Left lung (tissue), 4 donors: ENCODE measurements at regions not wholly inside any gene's neighbourhood (a gene's known extent, or its start where the extent isn't known, plus 50 kb on each side); places are given as distances from the start of the nearest gene placed in this dataset.
"Not testable (repeated sequence)": the region's sequence is repeated elsewhere in the genome, so short reads cannot be mapped to it uniquely, and the experiment has no call there.

Experiments
- ATAC-seq: fragments of 200-7000 bp; cut with Tn5 transposase; one replicate; pipeline ENCODE4 v1.9.1; 2020; ENCODE audit warnings: moderate library complexity
- DNase-seq, 4 donors: peaks; one replicate each; pipeline ENCODE4 v3.0.0-alpha.2; 2013 to 2020
- H3K27ac ChIP-seq, 2 donors: fragments of 200-600 bp; sonication (generic) in 1 of 2; one replicate each; pipeline versions ENCODE4 v1.5.0 to v1.8.0; 2020 to 2021
- H3K27me3 ChIP-seq, 2 donors: fragments of 200-600 bp; sonication (generic) in 1 of 2; one replicate each; pipeline versions ENCODE4 v1.5.0 to v1.8.0; 2020 to 2021
- H3K36me3 ChIP-seq, 2 donors: fragments of 200-600 bp; sonication (generic) in 1 of 2; one replicate each; pipeline versions ENCODE4 v1.5.0 to v1.8.0; 2020 to 2021
- H3K4me1 ChIP-seq, 2 donors: fragments of 200-600 bp; one replicate each; pipeline ENCODE4 v1.8.0; 2021
- H3K4me3 ChIP-seq, 2 donors: fragments of 200-600 bp; sonication (generic) in 1 of 2; one replicate each; pipeline versions ENCODE4 v1.5.0 to v1.8.0; 2020 to 2021; ENCODE audit warnings: mild to moderate bottlenecking in 1 of 2
- H3K9me3 ChIP-seq, 2 donors: fragments of 200-600 bp; sonication (generic) in 1 of 2; one replicate each; pipeline versions ENCODE4 v1.5.0 to v1.8.0; 2020 to 2021
- intact Hi-C, 2 donors: fragments of 100-400 bp; cut with DNase I; formaldehyde crosslinking; loops; one replicate each; pipeline versions ENCODE4 v1.11.2 to v1.14.2; 2022
- TF ChIP-seq, protein P1 (sequence below), 2 donors: fragments of 200-600 bp; sonication (generic) in 1 of 2; IDR thresholded peaks; one replicate each; pipeline versions ENCODE4 v1.5.0 to v1.8.0; 2021; ENCODE audit warnings: antibody characterized with exemption in 2 of 2
- donor health status: DM: no; HTN: yes; CAD: no.
- donor health status: DM: no; HTN: no; CAD: no.

- intact Hi-C loops = no loop called here
- H3K27me3 ChIP-seq = peaks cover 0 to 5% of the 10 kb centered on the region in 2 donors
- no peak overlapping the region for H3K27ac ChIP-seq
- DNase-seq (no peak), ATAC-seq (no peak)
- H3K9me3 ChIP-seq = peaks cover 0 to 6% of the 10 kb centered on the region in 2 donors
- TF ChIP-seq, protein P1, sequence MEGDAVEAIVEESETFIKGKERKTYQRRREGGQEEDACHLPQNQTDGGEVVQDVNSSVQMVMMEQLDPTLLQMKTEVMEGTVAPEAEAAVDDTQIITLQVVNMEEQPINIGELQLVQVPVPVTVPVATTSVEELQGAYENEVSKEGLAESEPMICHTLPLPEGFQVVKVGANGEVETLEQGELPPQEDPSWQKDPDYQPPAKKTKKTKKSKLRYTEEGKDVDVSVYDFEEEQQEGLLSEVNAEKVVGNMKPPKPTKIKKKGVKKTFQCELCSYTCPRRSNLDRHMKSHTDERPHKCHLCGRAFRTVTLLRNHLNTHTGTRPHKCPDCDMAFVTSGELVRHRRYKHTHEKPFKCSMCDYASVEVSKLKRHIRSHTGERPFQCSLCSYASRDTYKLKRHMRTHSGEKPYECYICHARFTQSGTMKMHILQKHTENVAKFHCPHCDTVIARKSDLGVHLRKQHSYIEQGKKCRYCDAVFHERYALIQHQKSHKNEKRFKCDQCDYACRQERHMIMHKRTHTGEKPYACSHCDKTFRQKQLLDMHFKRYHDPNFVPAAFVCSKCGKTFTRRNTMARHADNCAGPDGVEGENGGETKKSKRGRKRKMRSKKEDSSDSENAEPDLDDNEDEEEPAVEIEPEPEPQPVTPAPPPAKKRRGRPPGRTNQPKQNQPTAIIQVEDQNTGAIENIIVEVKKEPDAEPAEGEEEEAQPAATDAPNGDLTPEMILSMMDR (IDR thresholded peaks at IDR 0.05) = no peak
- no peaks in the 10 kb centered on the region for H3K4me1 ChIP-seq
- no peaks in the 10 kb centered on the region for H3K36me3 ChIP-seq
- H3K4me3 ChIP-seq = no peak overlapping the region
These were observed 470.8 kb downstream of the AJAP1 start for GRCh38 chr1:5125208-5125607.

GRCh38 chr1:5120559-5120958, 466.1 kb downstream of the AJAP1 start:
- DNase-seq = no peak
- Histone ChIP-seq H3K36me3 (no peaks in the 10 kb centered on the region), H3K4me3 (no peak overlapping the region), H3K27ac (no peak overlapping the region), H3K9me3 (no peaks in the 10 kb centered on the region), H3K27me3 (no peaks in the 10 kb centered on the region), H3K4me1 (no peaks in the 10 kb centered on the region)
- intact Hi-C loops = no loop called here
- ATAC-seq = no peak
- TF ChIP-seq, protein P1 (IDR thresholded peaks at IDR 0.05) = no peak

DNA sequence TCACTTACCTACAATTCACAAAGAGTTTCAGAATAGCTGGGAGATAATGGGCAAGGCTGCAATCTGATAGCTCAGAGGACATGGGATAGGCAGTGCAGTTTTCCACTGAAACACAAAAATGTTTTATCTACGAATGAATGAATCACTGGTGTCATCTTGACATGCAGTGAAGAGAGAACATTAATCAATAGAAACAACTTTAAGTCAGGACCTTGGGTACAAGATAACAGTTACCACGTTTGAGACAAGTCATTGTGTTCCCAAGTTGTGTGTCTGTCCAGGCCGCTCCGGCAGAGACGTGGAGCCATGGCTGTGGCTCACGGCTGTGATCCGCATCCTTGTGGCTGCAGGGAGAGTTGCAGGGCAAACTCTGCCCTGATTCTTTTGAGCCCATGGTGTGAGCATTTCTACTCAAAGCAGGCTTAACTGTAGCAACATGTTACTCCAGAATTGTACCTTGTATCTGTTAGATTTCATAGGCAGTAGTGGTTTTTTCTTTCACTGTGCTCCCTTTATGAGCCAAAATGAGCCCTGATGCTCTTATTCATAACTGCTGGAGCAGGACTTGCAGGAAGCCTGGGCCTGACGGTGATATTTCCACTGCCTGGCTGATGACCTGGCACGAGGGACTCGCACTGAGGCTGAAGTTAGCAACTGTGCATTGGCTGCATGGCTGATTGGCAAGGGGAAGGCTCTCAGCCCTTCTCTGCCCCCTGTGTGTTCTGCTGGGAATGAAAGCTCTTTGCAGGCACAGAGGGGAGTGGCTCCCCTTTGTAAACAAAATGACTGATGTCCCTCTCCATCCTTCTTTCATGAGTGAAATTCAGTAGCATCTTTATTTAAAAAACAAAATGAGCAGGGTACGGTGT, 465.2 kb downstream of the AJAP1 start:
- no peak for DNase-seq
- H3K9me3 ChIP-seq = no peaks in the 10 kb centered on the region
- H3K27ac ChIP-seq = no peak overlapping the region
- TF ChIP-seq, protein P1 (IDR thresholded peaks at IDR 0.05) = no peak
- H3K4me3 ChIP-seq = no peak overlapping the region
- no peak for ATAC-seq
- no peaks in the 10 kb centered on the region for H3K4me1 ChIP-seq
- H3K36me3 ChIP-seq = no peaks in the 10 kb centered on the region
- no peaks in the 10 kb centered on the region for H3K27me3 ChIP-seq
- intact Hi-C loops = no loop called here

GRCh38 chr1:5118771-5119170, 464.4 kb downstream of the AJAP1 start:
- intact Hi-C loops, H3K4me1 ChIP-seq, H3K4me3 ChIP-seq, ATAC-seq, H3K27ac ChIP-seq, DNase-seq, H3K36me3 ChIP-seq, H3K27me3 ChIP-seq, H3K9me3 ChIP-seq: not testable (repeated sequence)

DNA sequence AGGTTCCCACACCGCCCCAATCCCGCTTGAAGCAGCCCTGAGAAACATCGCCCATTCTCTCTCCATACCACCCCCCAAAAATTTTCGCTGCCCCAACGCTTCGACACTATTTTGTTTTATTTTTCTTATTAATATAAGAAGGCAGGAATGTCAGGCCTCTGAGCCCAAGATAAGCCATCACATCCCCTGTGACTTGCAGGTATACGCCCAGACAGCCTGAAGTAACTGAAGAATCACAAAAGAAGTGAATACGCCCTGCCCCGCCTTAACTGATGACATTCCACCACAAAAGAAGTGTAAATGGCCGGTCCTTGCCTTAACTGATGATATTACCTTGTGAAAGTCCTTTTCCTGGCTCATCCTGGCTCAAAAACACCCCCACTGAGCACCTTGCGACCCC, 463.9 kb downstream of the AJAP1 start:
- DNase-seq, H3K36me3 ChIP-seq, H3K4me1 ChIP-seq, H3K27ac ChIP-seq, H3K4me3 ChIP-seq, ATAC-seq, H3K9me3 ChIP-seq, H3K27me3 ChIP-seq, intact Hi-C loops: not testable (repeated sequence)

DNA sequence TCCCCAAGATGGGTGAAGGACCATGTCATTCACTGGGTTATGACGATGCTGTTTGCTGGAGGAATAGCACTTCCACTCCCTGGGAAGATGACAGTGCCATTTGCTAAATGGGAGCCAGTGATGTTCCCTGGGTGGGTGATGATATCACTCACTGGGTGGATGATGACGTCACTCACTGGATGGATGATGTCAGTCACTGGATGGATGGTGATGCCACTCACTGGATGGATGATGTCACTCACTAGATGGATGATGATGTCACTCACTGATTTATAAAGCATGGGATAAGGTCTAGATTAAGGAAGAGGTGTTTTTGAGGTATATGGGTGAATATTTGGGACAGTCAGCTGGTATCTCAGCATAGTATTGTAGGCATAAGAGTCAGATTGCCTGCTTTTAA, 457.2 kb downstream of the AJAP1 start:
- TF ChIP-seq, protein P1 (IDR thresholded peaks at IDR 0.05) = no peak
- no peak for DNase-seq
- intact Hi-C loops = no loop called here
- Histone ChIP-seq H3K4me3 (no peak overlapping the region), H3K27me3 (peaks cover 0 to 10% of the 10 kb centered on the region in 2 donors), H3K4me1 (no peaks in the 10 kb centered on the region), H3K27ac (no peak overlapping the region), H3K9me3 (no peaks in the 10 kb centered on the region), H3K36me3 (no peaks in the 10 kb centered on the region)
- ATAC-seq = no peak
